Cardiac muscle cell (in vitro differentiated cells and primary cell): ENCODE measurements at regions not wholly inside any gene's neighbourhood (a gene's known extent, or its start where the extent isn't known, plus 50 kb on each side); places are given as distances from the start of the nearest gene placed in this dataset.
A peak's percentile ranks its signal among the peaks of the same experiment; 100 is the strongest.

Source experiments
- DNase-seq, 2 donors: peaks; one replicate each; pipeline versions ENCODE4 v3.0.0 to v3.0.0-alpha.2; 2010 to 2017; ENCODE audit warnings: low read depth in 1 of 2, low spot score in 1 of 2
- H3K27ac ChIP-seq: fragments of 200-600 bp; sonication (generic); 2 replicates; pipeline ENCODE4 v1.5.1; 2016
- H3K27me3 ChIP-seq: fragments of 200-600 bp; sonication (generic); 2 replicates; pipeline ENCODE4 v1.6.0; 2016; ENCODE audit warnings: control low read depth
- H3K36me3 ChIP-seq: fragments of 200-600 bp; sonication (generic); 2 replicates; pipeline ENCODE4 v1.5.1; 2016; ENCODE audit warnings: control low read depth
- H3K4me1 ChIP-seq: fragments of 200-600 bp; sonication (generic); 2 replicates; pipeline ENCODE4 v1.8.1; 2017; ENCODE audit warnings: low read depth, mild to moderate bottlenecking, mixed run types
- H3K4me3 ChIP-seq: fragments of 200-600 bp; sonication (generic); 2 replicates; pipeline ENCODE4 v1.5.1; 2016; ENCODE audit warnings: mild to moderate bottlenecking
- H3K9me3 ChIP-seq: fragments of 200-600 bp; sonication (generic); 2 replicates; pipeline ENCODE4 v1.5.1; 2017; ENCODE audit warnings: low read depth, mild to moderate bottlenecking, control low read depth
- TF ChIP-seq, protein P1 (sequence below): IDR thresholded peaks from 2 replicates; pipeline ENCODE4 v1.5.1; 2012; ENCODE audit warnings: low read depth, mild to moderate bottlenecking, low read length

- Histone ChIP-seq H3K9me3 (no peaks in the 10 kb centered on the region), H3K27ac (no peak overlapping the region), H3K36me3 (no peaks in the 10 kb centered on the region), H3K27me3 (no peaks in the 10 kb centered on the region), H3K4me3 (no peak overlapping the region), H3K4me1 (no peaks in the 10 kb centered on the region)
- TF ChIP-seq, protein P1, sequence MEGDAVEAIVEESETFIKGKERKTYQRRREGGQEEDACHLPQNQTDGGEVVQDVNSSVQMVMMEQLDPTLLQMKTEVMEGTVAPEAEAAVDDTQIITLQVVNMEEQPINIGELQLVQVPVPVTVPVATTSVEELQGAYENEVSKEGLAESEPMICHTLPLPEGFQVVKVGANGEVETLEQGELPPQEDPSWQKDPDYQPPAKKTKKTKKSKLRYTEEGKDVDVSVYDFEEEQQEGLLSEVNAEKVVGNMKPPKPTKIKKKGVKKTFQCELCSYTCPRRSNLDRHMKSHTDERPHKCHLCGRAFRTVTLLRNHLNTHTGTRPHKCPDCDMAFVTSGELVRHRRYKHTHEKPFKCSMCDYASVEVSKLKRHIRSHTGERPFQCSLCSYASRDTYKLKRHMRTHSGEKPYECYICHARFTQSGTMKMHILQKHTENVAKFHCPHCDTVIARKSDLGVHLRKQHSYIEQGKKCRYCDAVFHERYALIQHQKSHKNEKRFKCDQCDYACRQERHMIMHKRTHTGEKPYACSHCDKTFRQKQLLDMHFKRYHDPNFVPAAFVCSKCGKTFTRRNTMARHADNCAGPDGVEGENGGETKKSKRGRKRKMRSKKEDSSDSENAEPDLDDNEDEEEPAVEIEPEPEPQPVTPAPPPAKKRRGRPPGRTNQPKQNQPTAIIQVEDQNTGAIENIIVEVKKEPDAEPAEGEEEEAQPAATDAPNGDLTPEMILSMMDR: no peak
- DNase-seq: peak in 1 of 2 donors; percentile 35
These were observed 164.8 kb downstream of the C7orf25 start for GRCh38 chr7:42747044-42747443.

DNA sequence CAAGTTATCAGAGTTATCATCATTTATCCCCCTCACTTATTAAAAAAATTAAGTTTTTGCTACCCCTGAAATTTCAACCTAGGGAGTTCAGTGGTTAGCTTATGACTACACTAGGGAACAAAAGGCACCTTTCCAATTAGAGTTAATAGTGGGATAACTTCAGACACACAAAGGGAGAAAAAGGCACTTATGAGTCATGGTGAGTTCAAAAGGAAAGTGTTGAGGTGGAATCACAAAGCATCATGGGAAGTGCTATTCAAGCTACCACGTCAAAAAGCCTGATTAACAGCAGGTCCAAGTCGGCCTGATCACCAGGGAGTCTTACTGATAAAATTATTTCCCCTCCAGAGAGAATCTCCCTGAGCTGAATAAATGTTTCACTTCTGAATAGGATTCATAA, 165.7 kb downstream of the C7orf25 start:
- TF ChIP-seq, protein P1: no peak

DNA sequence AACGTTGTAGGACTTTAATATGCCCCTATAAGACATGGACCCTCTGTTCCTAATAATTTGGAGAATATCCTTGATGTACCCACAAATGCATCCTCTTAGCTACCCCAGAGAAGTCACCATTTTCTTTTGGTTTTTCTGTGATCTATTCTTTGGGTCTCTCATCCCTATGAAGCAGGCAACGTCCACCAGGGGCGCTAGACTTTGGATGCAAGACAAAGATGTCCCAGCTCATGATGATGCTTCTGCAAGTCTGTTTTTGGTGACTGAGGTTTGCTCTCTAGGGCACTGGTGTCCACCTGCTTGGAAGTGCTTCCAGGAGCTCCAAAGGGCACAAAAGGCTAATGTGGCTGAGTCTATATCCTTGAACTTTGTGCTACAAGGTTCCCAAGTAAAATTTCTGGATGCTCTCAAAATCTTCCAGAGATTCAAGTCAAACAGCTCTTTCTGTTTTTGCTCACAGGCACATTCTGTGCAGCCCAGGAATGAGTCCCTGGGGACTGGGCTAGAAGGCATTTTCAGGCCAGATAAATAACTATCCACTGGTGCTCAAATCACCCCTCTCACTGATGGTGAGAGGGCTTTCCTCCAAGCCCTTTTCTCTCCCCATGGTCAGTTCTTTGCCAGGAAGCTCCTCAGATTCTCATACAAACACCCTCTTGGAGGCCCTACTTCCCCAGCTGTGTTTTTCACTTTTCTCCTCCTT, 166.4 kb downstream of the C7orf25 start:
- Histone ChIP-seq H3K36me3 (no peaks in the 10 kb centered on the region), H3K4me1 (no peaks in the 10 kb centered on the region), H3K4me3 (no peak overlapping the region), H3K27ac (no peak overlapping the region), H3K9me3 (no peaks in the 10 kb centered on the region), H3K27me3 (no peaks in the 10 kb centered on the region)
- DNase-seq: peak; percentile 31 to 48
- TF ChIP-seq, protein P1: peak; percentile 57

More for the DNA sequence above, 165.7 kb downstream of the C7orf25 start:
- H3K9me3 ChIP-seq: no peaks in the 10 kb centered on the region
- no peaks in the 10 kb centered on the region for H3K36me3 ChIP-seq
- no peak overlapping the region for H3K4me3 ChIP-seq
- H3K4me1 ChIP-seq: no peaks in the 10 kb centered on the region
- H3K27ac ChIP-seq: no peak overlapping the region
- no peaks in the 10 kb centered on the region for H3K27me3 ChIP-seq
- DNase-seq: peak in 1 of 2 donors; percentile 39

DNA sequence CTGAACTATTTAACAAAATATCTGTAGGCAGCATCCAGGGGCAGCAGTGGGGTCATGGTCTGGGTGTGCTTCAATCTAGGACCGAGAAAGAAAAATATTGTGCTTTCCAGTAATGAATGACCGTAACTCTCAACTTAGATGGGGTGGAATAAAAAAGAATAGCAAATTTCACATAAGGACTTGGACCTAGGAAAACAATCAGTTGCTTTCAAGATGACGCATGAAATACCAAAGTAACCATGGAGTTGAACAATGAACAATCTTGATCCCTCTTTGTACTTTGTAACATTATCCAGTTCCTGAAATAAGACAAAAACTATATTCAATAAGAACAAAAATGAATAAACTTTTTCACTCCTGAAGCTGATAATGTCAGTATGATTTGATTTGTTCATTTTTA, 167.1 kb downstream of the C7orf25 start:
- no peak for DNase-seq
- Histone ChIP-seq H3K36me3 (no peaks in the 10 kb centered on the region), H3K27ac (no peak overlapping the region), H3K4me3 (no peak overlapping the region), H3K9me3 (no peaks in the 10 kb centered on the region), H3K4me1 (no peaks in the 10 kb centered on the region), H3K27me3 (no peaks in the 10 kb centered on the region)
- TF ChIP-seq, protein P1: no peak

DNA sequence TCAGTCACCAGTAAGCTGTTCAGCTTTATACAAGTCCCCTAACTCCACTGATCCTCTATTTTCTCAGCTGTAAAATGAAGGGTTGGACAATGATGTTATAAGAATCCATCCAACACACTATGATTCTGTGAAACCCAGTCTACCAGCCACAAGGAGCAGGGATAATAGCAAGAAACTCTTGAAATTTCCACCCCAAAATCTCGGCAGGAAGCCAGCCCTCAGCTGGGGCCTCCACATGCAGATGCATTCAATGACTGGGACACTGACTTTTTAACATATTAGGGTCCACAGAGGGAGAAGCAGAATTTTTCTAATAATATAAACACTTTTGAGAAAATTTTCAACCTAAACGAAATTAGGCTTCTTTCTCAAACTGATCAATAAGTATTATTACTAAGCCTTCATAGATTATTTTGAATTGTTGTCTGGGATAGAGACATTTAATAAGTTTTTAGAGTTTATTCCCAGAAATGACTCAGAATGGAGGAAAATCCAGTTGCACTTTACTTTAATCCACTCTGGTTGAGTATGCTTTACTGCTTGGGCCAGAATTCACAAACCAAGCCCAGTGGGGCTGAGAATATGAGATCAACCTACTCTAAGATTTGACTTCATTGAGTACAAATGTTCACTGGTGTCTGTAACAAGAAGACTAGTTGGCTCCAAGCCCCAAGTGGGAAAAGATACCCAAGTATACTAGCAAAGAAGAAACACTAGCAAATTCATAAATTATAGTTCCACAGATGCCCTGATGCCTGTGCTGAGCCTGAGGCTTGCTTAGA, 168.6 kb downstream of the C7orf25 start:
- no peak for DNase-seq
- no peaks in the 10 kb centered on the region for H3K9me3 ChIP-seq
- H3K27ac ChIP-seq: no peak overlapping the region
- no peaks in the 10 kb centered on the region for H3K27me3 ChIP-seq
- TF ChIP-seq, protein P1: no peak
- no peaks in the 10 kb centered on the region for H3K4me1 ChIP-seq
- H3K4me3 ChIP-seq: no peak overlapping the region
- H3K36me3 ChIP-seq: no peaks in the 10 kb centered on the region
